Keratinocyte (primary cell): ENCODE measurements at regions not wholly inside any gene's neighbourhood (a gene's known extent, or its start where the extent isn't known, plus 50 kb on each side); places are given as distances from the start of the nearest gene placed in this dataset.

Source experiments
- DNase-seq: peaks from one replicate; pipeline ENCODE4 v3.0.0-alpha.2; 2011; ENCODE audit warnings: low read depth, missing footprints, low spot score
- FAIRE-seq: peaks from 2 replicates; lab custom pipeline; 2011; peaks lifted over from hg19 to GRCh38; lab: Jason Lieb, UNC
- H2AFZ ChIP-seq: 2 replicates; pipeline ENCODE4 v1.6.0; 2012; ENCODE audit warnings: low read length, control low read depth, inconsistent platforms; ENCODE audit not compliant: control insufficient read depth
- H3K27ac ChIP-seq: 2 replicates; pipeline ENCODE4 v1.5.1; 2011; ENCODE audit warnings: low read length; ENCODE audit not compliant: control insufficient read depth, insufficient read depth
- H3K27me3 ChIP-seq: 3 replicates; pipeline ENCODE4 v1.6.0; 2011; ENCODE audit warnings: low read length; ENCODE audit not compliant: control insufficient read depth, insufficient read depth; ENCODE audit errors: extremely low read depth
- H3K36me3 ChIP-seq, 2 experiments: 2 replicates in 1 of 2; 3 replicates in 1 of 2; pipeline ENCODE4 v1.5.1; 2011; ENCODE audit warnings: low read length in 2 of 2, mild to moderate bottlenecking in 1 of 2; ENCODE audit not compliant: control insufficient read depth in 2 of 2, insufficient read depth in 2 of 2; ENCODE audit errors: extremely low read depth in 1 of 2
- H3K4me1 ChIP-seq: 3 replicates; pipeline ENCODE4 v1.5.1; 2011; ENCODE audit warnings: low read length; ENCODE audit not compliant: control insufficient read depth, insufficient read depth; ENCODE audit errors: extremely low read depth
- H3K4me2 ChIP-seq: 3 replicates; pipeline ENCODE4 v1.6.0; 2011; ENCODE audit warnings: low read depth, low read length; ENCODE audit not compliant: control insufficient read depth, insufficient read depth; ENCODE audit errors: extremely low read depth
- H3K4me3 ChIP-seq, 3 experiments: fragments of 200-600 bp in 1 of 3; sonication (generic) in 1 of 3; 2 replicates in 2 of 3; 3 replicates in 1 of 3; pipeline ENCODE4 v1.5.1; 2011 to 2016; ENCODE audit warnings: low read length in 3 of 3, mild to moderate bottlenecking in 3 of 3, control low read depth in 2 of 3, inconsistent platforms in 1 of 3, low read depth in 1 of 3, mixed read lengths in 1 of 3, mixed run types in 1 of 3, moderate library complexity in 1 of 3; ENCODE audit not compliant: control insufficient read depth in 2 of 3, insufficient read depth in 2 of 3; ENCODE audit errors: extremely low read depth in 1 of 3
- H3K79me2 ChIP-seq: 2 replicates; pipeline ENCODE4 v1.6.0; 2012; ENCODE audit warnings: low read length; ENCODE audit not compliant: control insufficient read depth, insufficient read depth
- H3K9ac ChIP-seq: 3 replicates; pipeline ENCODE4 v1.6.0; 2011; ENCODE audit warnings: low read length; ENCODE audit not compliant: control insufficient read depth, insufficient read depth; ENCODE audit errors: extremely low read depth
- H3K9me1 ChIP-seq: 3 replicates; pipeline ENCODE4 v1.6.0; 2011; ENCODE audit warnings: low read length; ENCODE audit not compliant: control insufficient read depth, insufficient read depth; ENCODE audit errors: extremely low read depth
- H3K9me3 ChIP-seq: 2 replicates; pipeline ENCODE4 v1.5.1; 2012; ENCODE audit warnings: low read depth, low read length; ENCODE audit not compliant: control insufficient read depth
- H4K20me1 ChIP-seq: 3 replicates; pipeline ENCODE4 v1.6.0; 2011; ENCODE audit warnings: low read length; ENCODE audit not compliant: control insufficient read depth, insufficient read depth; ENCODE audit errors: extremely low read depth
- CTCF ChIP-seq, 3 experiments: IDR thresholded peaks in 1 of 3; conservative IDR thresholded peaks in 1 of 3; optimal IDR thresholded peaks in 1 of 3; 2 replicates in 2 of 3; 3 replicates in 1 of 3; pipeline versions ENCODE3 to v1.5.1; 2011; ENCODE audit warnings: low read length in 3 of 3, mild to moderate bottlenecking in 3 of 3, moderate library complexity in 2 of 3, control low read depth in 1 of 3, inconsistent platforms in 1 of 3; ENCODE audit not compliant: insufficient read depth in 2 of 3; ENCODE audit errors: extremely low read depth in 1 of 3
- EZH2 ChIP-seq: IDR thresholded peaks from one replicate; pipeline ENCODE4 v1.6.1; 2012; ENCODE audit warnings: inconsistent platforms, mild to moderate bottlenecking, low read length, moderate library complexity
- dilution Hi-C: fragments of 300-500 bp; cut with MboI; formaldehyde crosslinking; loops from one replicate; pipeline ENCODE4 v1.7.0; 2020; ENCODE audit warnings: low sequenced_read_pairs; ENCODE audit not compliant: extremely low pct_ligation_motif_present

GRCh38 chr3:96677156-96677555, 137.2 kb upstream of the EPHA6 start:
- Histone ChIP-seq H2AFZ (no peak overlapping the region), H3K36me3 (no peaks in the 10 kb centered on the region), H4K20me1 (no peaks in the 10 kb centered on the region), H3K27ac (no peak overlapping the region), H3K4me3 (no peak overlapping the region), H3K9ac (no peak overlapping the region), H3K4me1 (no peaks in the 10 kb centered on the region), H3K9me1 (no peaks in the 10 kb centered on the region), H3K9me3 (no peaks in the 10 kb centered on the region), H3K4me2 (no peak overlapping the region), H3K27me3 (no peaks in the 10 kb centered on the region), H3K79me2 (no peaks in the 10 kb centered on the region)
- dilution Hi-C loops = no loop called here
- TF ChIP-seq CTCF (optimal IDR thresholded peaks at IDR 0.05 in 1 of 3, IDR thresholded peaks at IDR 0.05 in 1 of 3, conservative IDR thresholded peaks at IDR 0.05 in 1 of 3; ENCODE audit: extremely low read depth in 1 of 3, insufficient read depth in 2 of 3, low read length in 3 of 3) = no peak
- no peak for TF ChIP-seq EZH2
- DNase-seq (no peak), FAIRE-seq (no peak)

- no peak overlapping the region for H3K9ac ChIP-seq
- H3K27ac ChIP-seq = no peak overlapping the region
- no peak overlapping the region for H3K4me3 ChIP-seq
- no peaks in the 10 kb centered on the region for H3K9me1 ChIP-seq
- dilution Hi-C loops = no loop called here
- H3K27me3 ChIP-seq = no peaks in the 10 kb centered on the region
- H3K4me1 ChIP-seq = no peaks in the 10 kb centered on the region
- no peak for DNase-seq
- no peaks in the 10 kb centered on the region for H4K20me1 ChIP-seq
- no peak for TF ChIP-seq EZH2
- no peak for TF ChIP-seq CTCF (optimal IDR thresholded peaks at IDR 0.05 in 1 of 3, IDR thresholded peaks at IDR 0.05 in 1 of 3, conservative IDR thresholded peaks at IDR 0.05 in 1 of 3; ENCODE audit: extremely low read depth in 1 of 3, insufficient read depth in 2 of 3, low read length in 3 of 3)
- no peaks in the 10 kb centered on the region for H3K9me3 ChIP-seq
- H3K79me2 ChIP-seq = no peaks in the 10 kb centered on the region
- no peaks in the 10 kb centered on the region for H3K36me3 ChIP-seq
- no peak overlapping the region for H2AFZ ChIP-seq
- FAIRE-seq = no peak
- H3K4me2 ChIP-seq = no peak overlapping the region
Measured at GRCh38 chr3:96678325-96678724, 136.1 kb upstream of the EPHA6 start.
